C4-2B (cell line): ENCODE measurements at regions not wholly inside any gene's neighbourhood (a gene's known extent, or its start where the extent isn't known, plus 50 kb on each side); places are given as distances from the start of the nearest gene placed in this dataset.
"Not testable (repeated sequence)": the region's sequence is repeated elsewhere in the genome, so short reads cannot be mapped to it uniquely, and the experiment has no call there.

Experiments
- H3K27ac ChIP-seq: fragments of 450-650 bp; 2 replicates; pipeline ENCODE4 v1.5.1; 2017
- CTCF ChIP-seq: fragments of 450-650 bp; conservative IDR thresholded peaks from 2 replicates; pipeline ENCODE4 v1.5.1; 2017; ENCODE audit warnings: mild to moderate bottlenecking
- ZFX ChIP-seq: fragments of 450-650 bp; IDR thresholded peaks from 2 replicates; pipeline ENCODE4 v1.6.1; 2017

- peak overlapping the region; percentile 59 for H3K27ac ChIP-seq
- TF ChIP-seq CTCF (no peak), ZFX (no peak)
These were observed 67.1 kb upstream of the KPNA3 start for GRCh38 chr13:49859560-49859959.

- no peak for TF ChIP-seq CTCF
- TF ChIP-seq ZFX: no peak
- peak overlapping the region; percentile 95 for H3K27ac ChIP-seq
These were observed 65.8 kb upstream of the KPNA3 start for GRCh38 chr13:49858178-49858856.

- no peak overlapping the region for H3K27ac ChIP-seq
- TF ChIP-seq ZFX: no peak
- no peak for TF ChIP-seq CTCF
These were observed 63.4 kb upstream of the KPNA3 start for GRCh38 chr13:49855930-49856329.

GRCh38 chr13:49853535-49853934 lies 61.1 kb upstream of the KPNA3 start:
- TF ChIP-seq ZFX (no peak), CTCF (no peak)
- H3K27ac ChIP-seq: no peak overlapping the region

GRCh38 chr13:49852460-49852859 lies 60.0 kb upstream of the KPNA3 start:
- H3K27ac ChIP-seq: not testable (repeated sequence)

- TF ChIP-seq CTCF (no peak), ZFX (no peak)
- H3K27ac ChIP-seq: no peak overlapping the region
These were observed 51.7 kb upstream of the KPNA3 start for GRCh38 chr13:49844181-49844580.
